Naive thymus-derived CD4-positive, alpha-beta T cell (primary cell): ENCODE measurements at regions not wholly inside any gene's neighbourhood (a gene's known extent, or its start where the extent isn't known, plus 50 kb on each side); places are given as distances from the start of the nearest gene placed in this dataset.
A peak's percentile ranks its signal among the peaks of the same experiment; 100 is the strongest.

Experiments used
- ATAC-seq: fragments of 150-1000 bp; cut with Tn5 transposase; 2 replicates; pipeline ENCODE4 v1.10.0; 2021; ENCODE audit warnings: mild to moderate bottlenecking, moderate library complexity
- CTCF ChIA-PET: fragments of 350-600 bp; sonication (Branson Sonifier 250); formaldehyde crosslinking; loops from one replicate; lab custom pipeline; 2021; ENCODE audit warnings: antibody characterized with exemption; lab: Charles Lee
- POLR2A ChIA-PET: fragments of 350-600 bp; sonication (Branson Sonifier 250); formaldehyde crosslinking; loops from one replicate; lab custom pipeline; 2021; ENCODE audit warnings: antibody characterized with exemption, inconsistent platforms; lab: Charles Lee
- DNase-seq, 9 donors: peaks; one replicate each; pipeline versions ENCODE4 v3.0.0 to v3.0.0-alpha.2; 2020 to 2022; ENCODE audit warnings: mixed read lengths in 1 of 9
- H3K27ac ChIP-seq: one replicate; pipeline ENCODE4 v1.7.0; 2013; ENCODE audit warnings: mild to moderate bottlenecking, low read depth, low read length, moderate library complexity
- H3K27me3 ChIP-seq, 2 donors: one replicate each; pipeline ENCODE4 v1.7.0; 2013; ENCODE audit warnings: low read length in 2 of 2, mild to moderate bottlenecking in 2 of 2, moderate library complexity in 2 of 2; ENCODE audit not compliant: control insufficient read depth in 2 of 2, insufficient read depth in 2 of 2
- H3K36me3 ChIP-seq, 3 experiments: 1 replicate in 2 of 3; 2 replicates in 1 of 3; pipeline ENCODE4 v1.7.0; 2013; ENCODE audit warnings: low read length in 3 of 3, mild to moderate bottlenecking in 3 of 3, moderate library complexity in 1 of 3; ENCODE audit not compliant: insufficient read depth in 3 of 3, control insufficient read depth in 2 of 3
- H3K4me1 ChIP-seq, 2 donors: one replicate each; pipeline ENCODE4 v1.7.0; 2013; ENCODE audit warnings: low read length in 2 of 2, mild to moderate bottlenecking in 2 of 2, moderate library complexity in 1 of 2; ENCODE audit not compliant: control insufficient read depth in 2 of 2, insufficient read depth in 2 of 2
- H3K4me3 ChIP-seq: 2 replicates; pipeline ENCODE4 v1.7.0; 2013; ENCODE audit warnings: mild to moderate bottlenecking, low read length
- H3K9me3 ChIP-seq, 3 experiments: 1 replicate in 2 of 3; 2 replicates in 1 of 3; pipeline ENCODE4 v1.7.0; 2013; ENCODE audit warnings: low read length in 3 of 3; ENCODE audit not compliant: control insufficient read depth in 2 of 3
- H3K27ac Mint-ChIP-seq, 9 donors: one replicate each; pipeline ENCODE4 v1.8.0; 2020 to 2022; ENCODE audit warnings: mixed read lengths in 9 of 9, mild to moderate bottlenecking in 8 of 9, moderate library complexity in 5 of 9, inconsistent platforms in 2 of 9
- H3K27me3 Mint-ChIP-seq, 5 donors: one replicate each; pipeline ENCODE4 v1.8.0; 2021 to 2022; ENCODE audit warnings: mixed read lengths in 5 of 5, mild to moderate bottlenecking in 1 of 5
- H3K36me3 Mint-ChIP-seq, 5 donors: one replicate each; pipeline ENCODE4 v1.8.0; 2020 to 2022; ENCODE audit warnings: mixed read lengths in 5 of 5, mild to moderate bottlenecking in 3 of 5, inconsistent platforms in 1 of 5
- H3K4me1 Mint-ChIP-seq, 7 donors: one replicate each; pipeline ENCODE4 v1.8.0; 2020 to 2022; ENCODE audit warnings: mixed read lengths in 7 of 7, mild to moderate bottlenecking in 3 of 7, inconsistent platforms in 1 of 7
- H3K4me3 Mint-ChIP-seq, 10 donors: one replicate each; pipeline ENCODE4 v1.8.0; 2020 to 2022; ENCODE audit warnings: mild to moderate bottlenecking in 10 of 10, mixed read lengths in 10 of 10, moderate library complexity in 6 of 10, inconsistent platforms in 2 of 10
- H3K9me3 Mint-ChIP-seq, 11 donors: one replicate each; pipeline ENCODE4 v1.8.0; 2020 to 2022; ENCODE audit warnings: mixed read lengths in 11 of 11, mild to moderate bottlenecking in 4 of 11, inconsistent platforms in 1 of 11, moderate library complexity in 1 of 11
- intact Hi-C, 2 donors: fragments of 100-400 bp; cut with micrococcal nuclease; formaldehyde crosslinking; loops; one replicate each; pipeline ENCODE4 v1.15.1; 2023

GRCh38 chr15:79184465-79184892 lies 93.9 kb upstream of the RASGRF1 start:
- ChIA-PET CTCF (interaction anchor here (0.6 to 1.2 kb wide), 13 partner anchors 8 to 563 kb away, joined by 3 to 8 read pairs (median 3); no protein-coding TSS in a partner anchor), POLR2A (no interaction called here)
- Histone ChIP-seq H3K4me3 (no peak overlapping the region), H3K27me3 (no peaks in the 10 kb centered on the region), H3K27ac (no peak overlapping the region), H3K4me1 (no peaks in the 10 kb centered on the region), H3K36me3 (no peaks in the 10 kb centered on the region), H3K9me3 (no peaks in the 10 kb centered on the region)
- intact Hi-C loops: loop anchor here (1.0 kb wide), 3 partner anchors 156 to 433 kb away; no protein-coding TSS in a partner anchor
- Mint-ChIP-seq H3K27ac (no peak overlapping the region), H3K27me3 (peaks cover 0 to 14% (median 8%) of the 10 kb centered on the region in 5 donors), H3K9me3 (no peaks in the 10 kb centered on the region), H3K4me3 (no peak overlapping the region), H3K36me3 (no peaks in the 10 kb centered on the region), H3K4me1 (peaks cover 0 to 4% (median 0%) of the 10 kb centered on the region in 7 donors)
- DNase-seq (peak; percentile 19 to 63 (median 48)), ATAC-seq (peak; percentile 46)

- Mint-ChIP-seq H3K27me3 (peaks cover 7 to 30% (median 11%) of the 10 kb centered on the region in 5 donors), H3K4me1 (peaks cover 0 to 3% (median 0%) of the 10 kb centered on the region in 7 donors), H3K4me3 (no peak overlapping the region), H3K9me3 (no peaks in the 10 kb centered on the region), H3K36me3 (no peaks in the 10 kb centered on the region), H3K27ac (no peak overlapping the region)
- H3K4me3 ChIP-seq: no peak overlapping the region
- no peaks in the 10 kb centered on the region for H3K36me3 ChIP-seq
- no peaks in the 10 kb centered on the region for H3K27me3 ChIP-seq
- no peaks in the 10 kb centered on the region for H3K4me1 ChIP-seq
- CTCF ChIA-PET: interaction anchor here (0.8 kb wide), 1 partner anchor 13 kb away, joined by 3 read pairs; no protein-coding TSS in a partner anchor
- ATAC-seq (no peak), DNase-seq (no peak)
- intact Hi-C loops: no loop called here
- H3K9me3 ChIP-seq: no peaks in the 10 kb centered on the region
- POLR2A ChIA-PET: no interaction called here
- no peak overlapping the region for H3K27ac ChIP-seq
These were observed 89.7 kb upstream of the RASGRF1 start for GRCh38 chr15:79180318-79180717.

DNA sequence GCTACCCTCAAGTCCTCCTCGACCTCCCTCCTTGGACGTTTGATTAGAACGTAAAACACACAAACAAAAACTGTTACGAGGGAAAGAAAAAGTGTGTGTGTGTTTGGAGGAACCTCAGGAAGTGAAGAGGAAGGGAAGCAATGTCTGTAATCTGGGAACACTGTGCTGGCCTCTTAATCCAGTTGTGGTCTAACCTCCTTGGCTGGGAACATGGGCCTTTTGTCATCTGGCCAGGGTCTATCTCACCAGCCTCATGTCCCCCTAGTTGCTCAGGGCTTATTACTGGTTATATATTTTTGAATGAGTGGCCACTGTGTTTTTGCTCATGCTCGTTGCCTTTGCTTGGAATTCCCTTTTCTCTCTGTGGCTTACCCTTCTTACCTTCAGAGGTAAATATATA lies 89.0 kb upstream of the RASGRF1 start:
- no peaks in the 10 kb centered on the region for H3K36me3 ChIP-seq
- Mint-ChIP-seq H3K27ac (no peak overlapping the region), H3K4me3 (no peak overlapping the region), H3K4me1 (peaks cover 0 to 3% (median 0%) of the 10 kb centered on the region in 7 donors), H3K27me3 (peaks cover 8 to 34% (median 15%) of the 10 kb centered on the region in 5 donors), H3K36me3 (no peaks in the 10 kb centered on the region), H3K9me3 (no peaks in the 10 kb centered on the region)
- ChIA-PET CTCF (interaction anchor here (0.8 kb wide), 1 partner anchor 14 kb away, joined by 3 read pairs; no protein-coding TSS in a partner anchor), POLR2A (no interaction called here)
- no peaks in the 10 kb centered on the region for H3K27me3 ChIP-seq
- no peak overlapping the region for H3K4me3 ChIP-seq
- H3K9me3 ChIP-seq: no peaks in the 10 kb centered on the region
- no peak overlapping the region for H3K27ac ChIP-seq
- no peaks in the 10 kb centered on the region for H3K4me1 ChIP-seq
- intact Hi-C loops: no loop called here
- DNase-seq: no peak
- no peak for ATAC-seq

- Mint-ChIP-seq H3K4me1 (peaks cover 0 to 1% (median 0%) of the 10 kb centered on the region in 7 donors), H3K9me3 (no peaks in the 10 kb centered on the region), H3K27ac (no peak overlapping the region), H3K36me3 (no peaks in the 10 kb centered on the region), H3K4me3 (no peak overlapping the region), H3K27me3 (peaks cover 8 to 35% (median 13%) of the 10 kb centered on the region in 5 donors)
- ChIA-PET POLR2A (no interaction called here), CTCF (no interaction called here)
- Histone ChIP-seq H3K27ac (no peak overlapping the region), H3K36me3 (no peaks in the 10 kb centered on the region), H3K27me3 (no peaks in the 10 kb centered on the region), H3K9me3 (no peaks in the 10 kb centered on the region), H3K4me1 (no peaks in the 10 kb centered on the region), H3K4me3 (no peak overlapping the region)
- ATAC-seq (no peak), DNase-seq (no peak)
- intact Hi-C loops: no loop called here
These were observed 88.6 kb upstream of the RASGRF1 start for GRCh38 chr15:79179108-79179561.

DNA sequence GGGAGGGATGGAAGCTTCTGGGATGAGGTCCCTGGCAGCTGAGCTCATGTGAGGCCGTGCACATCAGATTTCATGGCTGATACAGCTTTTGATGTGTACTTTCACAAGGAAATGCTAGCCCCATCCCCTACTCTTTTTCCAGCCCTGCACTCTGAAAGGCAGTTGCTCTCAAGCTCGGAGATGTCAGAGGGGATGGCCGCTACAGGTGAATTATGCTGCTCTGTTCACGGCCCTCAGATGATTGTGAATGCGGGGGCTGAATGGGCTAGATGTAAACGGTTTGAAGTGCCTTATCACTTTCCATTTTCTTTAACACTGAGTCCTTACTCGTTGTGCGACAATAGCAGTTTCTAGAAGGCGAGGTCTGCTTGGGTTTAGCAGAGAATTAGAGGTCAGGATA lies 88.0 kb upstream of the RASGRF1 start:
- H3K36me3 Mint-ChIP-seq: no peaks in the 10 kb centered on the region
- Histone ChIP-seq H3K36me3 (no peaks in the 10 kb centered on the region), H3K27me3 (no peaks in the 10 kb centered on the region), H3K9me3 (no peaks in the 10 kb centered on the region), H3K4me3 (no peak overlapping the region), H3K4me1 (no peaks in the 10 kb centered on the region), H3K27ac (no peak overlapping the region)
- no peak overlapping the region for H3K27ac Mint-ChIP-seq
- H3K4me1 Mint-ChIP-seq: peaks cover 0 to 1% (median 0%) of the 10 kb centered on the region in 7 donors
- H3K27me3 Mint-ChIP-seq: peaks cover 8 to 35% (median 13%) of the 10 kb centered on the region in 5 donors
- no peak for ATAC-seq
- H3K4me3 Mint-ChIP-seq: no peak overlapping the region
- no peak for DNase-seq
- intact Hi-C loops: no loop called here
- no peaks in the 10 kb centered on the region for H3K9me3 Mint-ChIP-seq
- POLR2A ChIA-PET: no interaction called here
- CTCF ChIA-PET: no interaction called here

- Histone ChIP-seq H3K27me3 (no peaks in the 10 kb centered on the region), H3K4me3 (no peak overlapping the region), H3K36me3 (no peaks in the 10 kb centered on the region), H3K27ac (no peak overlapping the region), H3K9me3 (no peaks in the 10 kb centered on the region), H3K4me1 (no peaks in the 10 kb centered on the region)
- Mint-ChIP-seq H3K27ac (no peak overlapping the region), H3K9me3 (no peaks in the 10 kb centered on the region), H3K27me3 (peaks cover 14 to 46% (median 24%) of the 10 kb centered on the region in 5 donors), H3K4me1 (no peaks in the 10 kb centered on the region), H3K36me3 (no peaks in the 10 kb centered on the region), H3K4me3 (no peak overlapping the region)
- CTCF ChIA-PET: no interaction called here
- POLR2A ChIA-PET: no interaction called here
- ATAC-seq: no peak
- intact Hi-C loops: no loop called here
- DNase-seq: no peak
These were observed 85.6 kb upstream of the RASGRF1 start for GRCh38 chr15:79176151-79176550.

DNA sequence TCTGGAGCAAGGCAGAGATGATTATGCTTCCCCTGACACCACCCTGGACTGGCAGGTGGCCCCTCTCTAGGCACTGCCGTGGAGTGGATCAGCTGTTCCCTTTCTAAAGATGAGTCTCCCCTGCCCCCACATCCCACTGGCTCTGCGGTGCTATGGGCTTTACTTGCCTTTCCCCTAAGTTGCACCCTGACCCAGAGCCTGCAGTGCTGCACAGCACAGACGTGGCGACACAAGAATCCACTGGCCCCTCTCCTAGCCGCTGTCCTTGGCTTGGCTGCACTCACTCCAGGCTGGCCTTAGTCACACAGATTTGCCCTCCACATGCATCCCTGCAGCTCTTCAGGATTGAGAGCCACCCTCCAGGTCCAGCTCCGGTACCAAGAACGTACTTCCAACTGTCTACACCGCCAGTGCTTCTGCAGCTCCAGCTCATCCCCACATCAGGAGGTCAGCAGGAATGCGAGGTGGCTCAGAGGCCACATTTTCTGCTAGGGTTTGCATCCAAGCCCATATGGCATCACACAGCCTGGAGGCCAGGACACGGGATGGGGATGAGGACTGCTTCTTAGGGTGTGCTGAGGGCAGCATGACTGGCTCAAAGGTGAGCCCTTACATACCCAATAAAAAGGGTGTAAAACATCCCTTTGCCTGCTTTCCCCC lies 82.4 kb upstream of the RASGRF1 start:
- Histone ChIP-seq H3K36me3 (no peaks in the 10 kb centered on the region), H3K4me3 (no peak overlapping the region), H3K27ac (no peak overlapping the region), H3K9me3 (no peaks in the 10 kb centered on the region), H3K27me3 (no peaks in the 10 kb centered on the region), H3K4me1 (no peaks in the 10 kb centered on the region)
- Mint-ChIP-seq H3K27me3 (peaks cover 26 to 46% (median 39%) of the 10 kb centered on the region in 5 donors), H3K4me1 (no peaks in the 10 kb centered on the region), H3K27ac (no peak overlapping the region), H3K4me3 (no peak overlapping the region), H3K36me3 (no peaks in the 10 kb centered on the region), H3K9me3 (no peaks in the 10 kb centered on the region)
- DNase-seq (no peak), ATAC-seq (no peak)
- ChIA-PET CTCF (no interaction called here), POLR2A (no interaction called here)
- intact Hi-C loops: no loop called here
